ENCODE measurements at regions not wholly inside any gene's neighbourhood (a gene's known extent, or its start where the extent isn't known, plus 50 kb on each side); places are given as distances from the start of the nearest gene placed in this dataset.

GRCh38 chr7:136348142-136348541 lies 371.0 kb upstream of the MTPN start:
- Histone ChIP-seq H3K4me3 (replicated peaks in 1 of 3; ENCODE audit: insufficient read depth in 1 of 3, low read depth in 1 of 3, low read length in 3 of 3) (no peak overlapping the region), H4K20me1 (replicated peaks; ENCODE audit: control insufficient read depth, extremely low read depth, insufficient read depth, low read length) (no peaks in the 10 kb centered on the region), H3K9me1 (replicated peaks; ENCODE audit: control insufficient read depth, extremely low read depth, insufficient read depth, low read length) (no peaks in the 10 kb centered on the region), H2AFZ (ENCODE audit: low read depth, low read length) (no peak overlapping the region), H3K79me2 (ENCODE audit: control insufficient read depth, insufficient read depth, low read length) (no peaks in the 10 kb centered on the region), H3K9ac (replicated peaks; ENCODE audit: extremely low read depth, insufficient read depth, low read length) (no peak overlapping the region), H3K36me3 (ENCODE audit: control insufficient read depth in 2 of 2, extremely low read depth in 1 of 2, insufficient read depth in 2 of 2, low read length in 2 of 2) (no peaks in the 10 kb centered on the region), H3K4me2 (ENCODE audit: insufficient read depth, low read length) (no peak overlapping the region), H3K27ac (ENCODE audit: insufficient read depth, low read depth, low read length) (no peak overlapping the region), H3K9me3 (replicated peaks; ENCODE audit: control insufficient read depth, insufficient read depth, low read length) (peaks cover 5% of the 10 kb centered on the region), H3K27me3 (ENCODE audit: control insufficient read depth in 2 of 2, insufficient read depth in 2 of 2, low read length in 2 of 2) (no peaks in the 10 kb centered on the region), H3K4me1 (ENCODE audit: control insufficient read depth, extremely low read depth, insufficient read depth, low read length) (no peaks in the 10 kb centered on the region)
- ChIA-PET POLR2A (no interaction called here), CTCF (no interaction called here)
- TF ChIP-seq JUN (IDR thresholded peaks at IDR 0.05; ENCODE audit: borderline replicate concordance, insufficient read depth, insufficient read length, low read depth) (no peak), EZH2 (IDR thresholded peaks at IDR 0.05; ENCODE audit: borderline replicate concordance, low read depth, low read length, severe bottlenecking) (no peak), CTCF (IDR thresholded peaks at IDR 0.05; ENCODE audit: extremely low read depth in 1 of 2, insufficient read depth in 1 of 2, low read depth in 1 of 2, low read length in 2 of 2) (no peak), FOS (IDR thresholded peaks at IDR 0.05; ENCODE audit: borderline replicate concordance, insufficient read depth, low read length) (no peak), GATA2 (IDR thresholded peaks at IDR 0.05; ENCODE audit: insufficient read depth, insufficient read length, low read depth, low read length) (no peak), POLR2A (IDR thresholded peaks at IDR 0.05; ENCODE audit: low read depth, low read length) (no peak), MAX (IDR thresholded peaks at IDR 0.05; ENCODE audit: insufficient read depth, insufficient read length) (no peak), POLR2AphosphoS5 (IDR thresholded peaks at IDR 0.05; ENCODE audit: insufficient read depth, low read depth, low read length) (no peak), MYC (IDR thresholded peaks at IDR 0.05; ENCODE audit: low read depth, low read length) (no peak)
- DNase-seq (ENCODE audit: low read depth, low spot score) (no peak), FAIRE-seq (no peak)
- no TSS peak for BruUV-seq (replicated peaks)
- intact Hi-C loops (cut with micrococcal nuclease) (no loop called here), dilution Hi-C loops (cut with MboI; ENCODE audit: extremely low pct_ligation_motif_present, low sequenced_read_pairs) (no loop called here)

Measured in endothelial cell of umbilical vein (primary cell).